ENCODE measurements at regions not wholly inside any gene's neighbourhood (a gene's known extent, or its start where the extent isn't known, plus 50 kb on each side); places are given as distances from the start of the nearest gene placed in this dataset.

DNA sequence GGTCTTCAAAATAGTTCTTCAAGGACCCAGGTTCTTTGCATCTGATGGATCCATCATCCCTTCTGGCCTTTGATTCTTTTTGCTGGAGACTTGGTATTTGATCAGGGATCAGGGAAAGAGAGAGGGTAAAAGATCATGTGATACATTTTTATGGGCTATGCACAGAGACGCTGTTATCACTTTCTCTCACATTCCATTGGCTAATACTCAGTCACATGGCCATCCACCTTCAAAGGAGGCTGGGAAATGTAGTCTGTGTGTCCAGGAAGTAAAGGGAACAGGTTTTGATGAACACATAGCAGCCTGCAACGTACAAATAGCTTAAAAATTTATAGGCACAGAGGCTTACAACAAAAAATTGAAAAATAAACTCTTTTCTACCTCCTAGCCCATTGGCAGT lies 629.6 kb upstream of the FANCL start:
- Histone ChIP-seq H3K23me2 (ENCODE audit: low read depth, low read length) (no peaks in the 10 kb centered on the region), H3K4me2 (ENCODE audit: insufficient read depth in 1 of 2, low read depth in 2 of 2, low read length in 2 of 2) (no peak overlapping the region), H2BK15ac (ENCODE audit: low read length) (no peak overlapping the region), H4K91ac (replicated peaks; ENCODE audit: insufficient read length, low read length) (no peak overlapping the region), H3K14ac (ENCODE audit: insufficient read length) (no peak overlapping the region), H2BK5ac (ENCODE audit: low read depth, low read length) (no peak overlapping the region), H4K8ac (ENCODE audit: extremely low read depth, insufficient read depth, low read length) (no peak overlapping the region), H2AFZ (ENCODE audit: low read length) (no peak overlapping the region), H2AK5ac (ENCODE audit: low read depth, low read length) (no peak overlapping the region), H2BK12ac (ENCODE audit: low read depth, low read length) (no peak overlapping the region), H3K23ac (ENCODE audit: insufficient read length) (no peak overlapping the region), H2BK20ac (ENCODE audit: low read length) (no peak overlapping the region), H3K56ac (replicated peaks; ENCODE audit: insufficient read length, low read depth, low read length) (no peak overlapping the region), H4K20me1 (replicated peaks in 1 of 2; ENCODE audit: control insufficient read depth in 1 of 2, insufficient read depth in 2 of 2, low read length in 2 of 2) (no peaks in the 10 kb centered on the region), H3K18ac (ENCODE audit: extremely low read depth, low read length) (no peak overlapping the region), H2BK120ac (replicated peaks; ENCODE audit: low read depth, low read length) (no peak overlapping the region), H4K5ac (ENCODE audit: insufficient read length, low read depth, low read length) (no peak overlapping the region), H3K27ac (ENCODE audit: low read depth, low read length) (no peak overlapping the region), H3K27me3 (replicated peaks in 1 of 4; ENCODE audit: control insufficient read depth in 3 of 4, extremely low read depth in 1 of 4, insufficient read depth in 3 of 4, low read length in 3 of 4) (peaks cover 0 to 7% (median 0%) of the 10 kb centered on the region in 4 experiments; a peak in 2 of 7 replicates), H3K9me3 (ENCODE audit: insufficient read depth in 2 of 2, low read depth in 1 of 2, low read length in 1 of 2) (no peaks in the 10 kb centered on the region), H3K4me3 (ENCODE audit: extremely low read depth in 1 of 4, insufficient read depth in 2 of 4, low read depth in 3 of 4, low read length in 4 of 4) (no peak overlapping the region), H3K36me3 (ENCODE audit: control insufficient read depth in 2 of 4, insufficient read depth in 4 of 4, low read length in 3 of 4) (no peaks in the 10 kb centered on the region), H3K9ac (replicated peaks in 1 of 4; ENCODE audit: extremely low read depth in 1 of 4, low read depth in 3 of 4, low read length in 3 of 4) (no peak overlapping the region), H3K4ac (replicated peaks; ENCODE audit: insufficient read length, low read depth, low read length) (no peak overlapping the region), H3K79me1 (ENCODE audit: low read depth, low read length) (no peaks in the 10 kb centered on the region), H3K79me2 (ENCODE audit: control insufficient read depth in 1 of 2, insufficient read depth in 2 of 2, low read length in 2 of 2) (no peaks in the 10 kb centered on the region), H3K4me1 (replicated peaks in 1 of 4; ENCODE audit: control insufficient read depth in 3 of 4, insufficient read depth in 4 of 4, low read length in 3 of 4) (peaks cover 2 to 7% (median 6%) of the 10 kb centered on the region in 4 experiments; a peak in 4 of 7 replicates)
- TF ChIP-seq ATF3 (IDR thresholded peaks at IDR 0.05; ENCODE audit: insufficient read depth, low read depth, low read length) (peak; percentile 43; the same call in 1 of the 2 replicates), SIX5 (IDR thresholded peaks at IDR 0.05; ENCODE audit: low read depth, low read length) (peak; percentile 35), RBBP5 (IDR thresholded peaks at IDR 0.05; ENCODE audit: borderline replicate concordance, low read depth, low read length) (no peak), USF2 (IDR thresholded peaks at IDR 0.05; ENCODE audit: low read length) (peak; percentile 71), CBX8 (IDR thresholded peaks at IDR 0.05; ENCODE audit: borderline replicate concordance, low read depth, low read length) (no peak)
- FAIRE-seq (no peak), DNase-seq (ENCODE audit: low read depth in 1 of 2, low spot score in 2 of 2) (no peak)
- 80% methylated on average over 2 of the region's 2 CpGs; no CpG with 5 or more reads in 1 of the 2 experiments for WGBS, 2 experiments (ENCODE audit: extremely low coverage in 1 of 2, insufficient coverage in 1 of 2, insufficient read length in 1 of 2, insufficient replicate concordance in 2 of 2, low coverage in 1 of 2, low lambda C conversion rate in 2 of 2, missing lambda C conversion rate in 1 of 2)
- POLR2A ChIA-PET (ENCODE audit: partially characterized antibody): no interaction called here
- CTCF ChIA-PET (ENCODE audit: partially characterized antibody): interaction anchor here (0.8 to 2.7 kb wide), 15 partner anchors 8 to 247 kb away, joined by 3 to 18 read pairs (median 3); no protein-coding TSS in a partner anchor
